Keratinocyte (primary cell): ENCODE measurements at regions not wholly inside any gene's neighbourhood (a gene's known extent, or its start where the extent isn't known, plus 50 kb on each side); places are given as distances from the start of the nearest gene placed in this dataset.

Experiments
- DNase-seq: peaks from one replicate; pipeline ENCODE4 v3.0.0-alpha.2; 2011; ENCODE audit warnings: low read depth, missing footprints, low spot score
- FAIRE-seq: peaks from 2 replicates; lab custom pipeline; 2011; peaks lifted over from hg19 to GRCh38; lab: Jason Lieb, UNC
- H2AFZ ChIP-seq: 2 replicates; pipeline ENCODE4 v1.6.0; 2012; ENCODE audit warnings: low read length, control low read depth, inconsistent platforms; ENCODE audit not compliant: control insufficient read depth
- H3K27ac ChIP-seq: 2 replicates; pipeline ENCODE4 v1.5.1; 2011; ENCODE audit warnings: low read length; ENCODE audit not compliant: control insufficient read depth, insufficient read depth
- H3K27me3 ChIP-seq: 3 replicates; pipeline ENCODE4 v1.6.0; 2011; ENCODE audit warnings: low read length; ENCODE audit not compliant: control insufficient read depth, insufficient read depth; ENCODE audit errors: extremely low read depth
- H3K36me3 ChIP-seq, 2 experiments: 2 replicates in 1 of 2; 3 replicates in 1 of 2; pipeline ENCODE4 v1.5.1; 2011; ENCODE audit warnings: low read length in 2 of 2, mild to moderate bottlenecking in 1 of 2; ENCODE audit not compliant: control insufficient read depth in 2 of 2, insufficient read depth in 2 of 2; ENCODE audit errors: extremely low read depth in 1 of 2
- H3K4me1 ChIP-seq: 3 replicates; pipeline ENCODE4 v1.5.1; 2011; ENCODE audit warnings: low read length; ENCODE audit not compliant: control insufficient read depth, insufficient read depth; ENCODE audit errors: extremely low read depth
- H3K4me2 ChIP-seq: 3 replicates; pipeline ENCODE4 v1.6.0; 2011; ENCODE audit warnings: low read depth, low read length; ENCODE audit not compliant: control insufficient read depth, insufficient read depth; ENCODE audit errors: extremely low read depth
- H3K4me3 ChIP-seq, 3 experiments: fragments of 200-600 bp in 1 of 3; sonication (generic) in 1 of 3; 2 replicates in 2 of 3; 3 replicates in 1 of 3; pipeline ENCODE4 v1.5.1; 2011 to 2016; ENCODE audit warnings: low read length in 3 of 3, mild to moderate bottlenecking in 3 of 3, control low read depth in 2 of 3, inconsistent platforms in 1 of 3, low read depth in 1 of 3, mixed read lengths in 1 of 3, mixed run types in 1 of 3, moderate library complexity in 1 of 3; ENCODE audit not compliant: control insufficient read depth in 2 of 3, insufficient read depth in 2 of 3; ENCODE audit errors: extremely low read depth in 1 of 3
- H3K79me2 ChIP-seq: 2 replicates; pipeline ENCODE4 v1.6.0; 2012; ENCODE audit warnings: low read length; ENCODE audit not compliant: control insufficient read depth, insufficient read depth
- H3K9ac ChIP-seq: 3 replicates; pipeline ENCODE4 v1.6.0; 2011; ENCODE audit warnings: low read length; ENCODE audit not compliant: control insufficient read depth, insufficient read depth; ENCODE audit errors: extremely low read depth
- H3K9me1 ChIP-seq: 3 replicates; pipeline ENCODE4 v1.6.0; 2011; ENCODE audit warnings: low read length; ENCODE audit not compliant: control insufficient read depth, insufficient read depth; ENCODE audit errors: extremely low read depth
- H3K9me3 ChIP-seq: 2 replicates; pipeline ENCODE4 v1.5.1; 2012; ENCODE audit warnings: low read depth, low read length; ENCODE audit not compliant: control insufficient read depth
- H4K20me1 ChIP-seq: 3 replicates; pipeline ENCODE4 v1.6.0; 2011; ENCODE audit warnings: low read length; ENCODE audit not compliant: control insufficient read depth, insufficient read depth; ENCODE audit errors: extremely low read depth
- CTCF ChIP-seq, 3 experiments: IDR thresholded peaks in 1 of 3; conservative IDR thresholded peaks in 1 of 3; optimal IDR thresholded peaks in 1 of 3; 2 replicates in 2 of 3; 3 replicates in 1 of 3; pipeline versions ENCODE3 to v1.5.1; 2011; ENCODE audit warnings: low read length in 3 of 3, mild to moderate bottlenecking in 3 of 3, moderate library complexity in 2 of 3, control low read depth in 1 of 3, inconsistent platforms in 1 of 3; ENCODE audit not compliant: insufficient read depth in 2 of 3; ENCODE audit errors: extremely low read depth in 1 of 3
- EZH2 ChIP-seq: IDR thresholded peaks from one replicate; pipeline ENCODE4 v1.6.1; 2012; ENCODE audit warnings: inconsistent platforms, mild to moderate bottlenecking, low read length, moderate library complexity
- dilution Hi-C: fragments of 300-500 bp; cut with MboI; formaldehyde crosslinking; loops from one replicate; pipeline ENCODE4 v1.7.0; 2020; ENCODE audit warnings: low sequenced_read_pairs; ENCODE audit not compliant: extremely low pct_ligation_motif_present

GRCh38 chr21:38887749-38888148 lies 82.0 kb downstream of the ETS2 start:
- Histone ChIP-seq H3K4me1 (no peaks in the 10 kb centered on the region), H3K36me3 (no peaks in the 10 kb centered on the region), H2AFZ (no peak overlapping the region), H3K27me3 (no peaks in the 10 kb centered on the region), H4K20me1 (no peaks in the 10 kb centered on the region), H3K4me3 (no peak overlapping the region), H3K9me3 (no peaks in the 10 kb centered on the region), H3K9me1 (no peaks in the 10 kb centered on the region), H3K9ac (no peak overlapping the region), H3K79me2 (no peaks in the 10 kb centered on the region), H3K4me2 (no peak overlapping the region), H3K27ac (no peak overlapping the region)
- FAIRE-seq (no peak), DNase-seq (no peak)
- dilution Hi-C loops, result no loop called here
- TF ChIP-seq EZH2 (no peak), CTCF (optimal IDR thresholded peaks at IDR 0.05 in 1 of 3, IDR thresholded peaks at IDR 0.05 in 1 of 3, conservative IDR thresholded peaks at IDR 0.05 in 1 of 3; ENCODE audit: extremely low read depth in 1 of 3, insufficient read depth in 2 of 3, low read length in 3 of 3) (no peak)

GRCh38 chr21:38887062-38887686 lies 81.4 kb downstream of the ETS2 start:
- no peak overlapping the region for H2AFZ ChIP-seq
- H3K27me3 ChIP-seq, result no peaks in the 10 kb centered on the region
- no peak overlapping the region for H3K4me2 ChIP-seq
- DNase-seq, result no peak
- no peaks in the 10 kb centered on the region for H3K36me3 ChIP-seq
- H3K9me3 ChIP-seq, result no peaks in the 10 kb centered on the region
- H3K4me3 ChIP-seq, result no peak overlapping the region
- FAIRE-seq, result no peak
- H3K9ac ChIP-seq, result no peak overlapping the region
- no peak overlapping the region for H3K27ac ChIP-seq
- no peaks in the 10 kb centered on the region for H3K9me1 ChIP-seq
- dilution Hi-C loops, result no loop called here
- H3K79me2 ChIP-seq, result no peaks in the 10 kb centered on the region
- TF ChIP-seq CTCF (optimal IDR thresholded peaks at IDR 0.05 in 1 of 3, IDR thresholded peaks at IDR 0.05 in 1 of 3, conservative IDR thresholded peaks at IDR 0.05 in 1 of 3; ENCODE audit: extremely low read depth in 1 of 3, insufficient read depth in 2 of 3, low read length in 3 of 3) (no peak), EZH2 (no peak)
- no peaks in the 10 kb centered on the region for H3K4me1 ChIP-seq
- no peaks in the 10 kb centered on the region for H4K20me1 ChIP-seq
